ENCODE measurements at regions not wholly inside any gene's neighbourhood (a gene's known extent, or its start where the extent isn't known, plus 50 kb on each side); places are given as distances from the start of the nearest gene placed in this dataset.

DNA sequence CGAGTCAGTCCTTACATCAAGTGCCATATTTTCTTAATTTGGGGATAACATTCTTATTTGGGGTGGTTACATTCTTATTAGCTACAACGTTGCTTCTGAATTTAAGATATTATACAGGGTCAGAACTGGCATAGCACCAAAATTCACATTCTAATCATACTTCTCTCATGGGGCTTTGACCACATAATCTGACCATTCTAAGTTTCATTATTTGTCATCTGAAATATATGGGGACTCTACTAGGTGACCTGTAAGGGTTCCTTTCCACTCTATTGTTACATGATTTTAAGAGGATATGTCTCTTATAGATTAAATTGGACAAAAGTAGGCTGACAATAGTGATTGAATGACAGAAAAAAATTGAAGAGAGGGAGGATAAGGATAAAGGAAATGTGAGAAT lies 536.5 kb downstream of the KCTD12 start:
- H3K9me3 ChIP-seq = no peaks in the 10 kb centered on the region
- ATAC-seq (ENCODE audit: low FRiP score in 2 of 2) = no peak
- no peaks in the 10 kb centered on the region for H3K36me3 ChIP-seq
- no peaks in the 10 kb centered on the region for H3K27me3 ChIP-seq
- H3K4me3 ChIP-seq = no peak overlapping the region
- WGBS, 2 donors = 65 to 77% methylated on average over 2 of the region's 2 CpGs
- TF ChIP-seq POLR2A (IDR thresholded peaks at IDR 0.05) (no peak), POLR2AphosphoS5 (IDR thresholded peaks at IDR 0.05) (no peak), CTCF (IDR thresholded peaks at IDR 0.05) (no peak), EP300 (IDR thresholded peaks at IDR 0.05) (no peak)
- no peaks in the 10 kb centered on the region for H3K4me1 ChIP-seq
- no peak for DNase-seq
- H3K27ac ChIP-seq = no peak overlapping the region

- no peaks in the 10 kb centered on the region for H3K27me3 ChIP-seq
- WGBS, 2 donors = 79 to 88% methylated on average over 2 of the region's 2 CpGs
- ATAC-seq (ENCODE audit: low FRiP score in 2 of 2) = no peak
- no peaks in the 10 kb centered on the region for H3K9me3 ChIP-seq
- H3K4me1 ChIP-seq = no peaks in the 10 kb centered on the region
- no peak overlapping the region for H3K4me3 ChIP-seq
- H3K27ac ChIP-seq = no peak overlapping the region
- TF ChIP-seq POLR2A (IDR thresholded peaks at IDR 0.05) (no peak), CTCF (IDR thresholded peaks at IDR 0.05) (no peak), POLR2AphosphoS5 (IDR thresholded peaks at IDR 0.05) (no peak), EP300 (IDR thresholded peaks at IDR 0.05) (no peak)
- no peaks in the 10 kb centered on the region for H3K36me3 ChIP-seq
- DNase-seq = no peak
Observed at GRCh38 chr13:76339649-76340048, 546.6 kb downstream of the KCTD12 start.

- no peak overlapping the region for H3K27ac ChIP-seq
- H3K4me3 ChIP-seq = no peak overlapping the region
- H3K9me3 ChIP-seq = no peaks in the 10 kb centered on the region
- DNase-seq = no peak
- H3K4me1 ChIP-seq = no peaks in the 10 kb centered on the region
- no peaks in the 10 kb centered on the region for H3K27me3 ChIP-seq
- no peak for ATAC-seq (ENCODE audit: low FRiP score in 2 of 2)
- 87 to 90% methylated on average over 2 of the region's 2 CpGs for WGBS, 2 donors
- H3K36me3 ChIP-seq = no peaks in the 10 kb centered on the region
- TF ChIP-seq CTCF (IDR thresholded peaks at IDR 0.05) (no peak), POLR2A (IDR thresholded peaks at IDR 0.05) (no peak), POLR2AphosphoS5 (IDR thresholded peaks at IDR 0.05) (no peak)
Observed at GRCh38 chr13:76338003-76338402, 548.2 kb downstream of the KCTD12 start.

GRCh38 chr13:76336889-76337844 lies 549.0 kb downstream of the KCTD12 start:
- TF ChIP-seq EP300 (IDR thresholded peaks at IDR 0.05) (no peak), POLR2A (IDR thresholded peaks at IDR 0.05) (no peak), POLR2AphosphoS5 (IDR thresholded peaks at IDR 0.05) (no peak), CTCF (IDR thresholded peaks at IDR 0.05) (no peak)
- WGBS, 2 donors = 85 to 96% methylated on average over 2 of the region's 2 CpGs
- Histone ChIP-seq H3K27ac (no peak overlapping the region), H3K27me3 (no peaks in the 10 kb centered on the region), H3K4me3 (no peak overlapping the region), H3K4me1 (no peaks in the 10 kb centered on the region), H3K9me3 (no peaks in the 10 kb centered on the region), H3K36me3 (no peaks in the 10 kb centered on the region)
- DNase-seq (no peak), ATAC-seq (ENCODE audit: low FRiP score in 2 of 2) (no peak)

- H3K27me3 ChIP-seq = no peaks in the 10 kb centered on the region
- no peak overlapping the region for H3K4me3 ChIP-seq
- ATAC-seq (ENCODE audit: low FRiP score in 2 of 2) (no peak), DNase-seq (no peak)
- H3K27ac ChIP-seq = no peak overlapping the region
- H3K4me1 ChIP-seq = peaks cover 0 to 6% (median 2%) of the 10 kb centered on the region in 4 donors
- TF ChIP-seq CTCF (IDR thresholded peaks at IDR 0.05) (no peak), EP300 (IDR thresholded peaks at IDR 0.05) (no peak), POLR2AphosphoS5 (IDR thresholded peaks at IDR 0.05) (no peak), POLR2A (IDR thresholded peaks at IDR 0.05) (no peak)
- H3K36me3 ChIP-seq = no peaks in the 10 kb centered on the region
- H3K9me3 ChIP-seq = no peaks in the 10 kb centered on the region
Observed at GRCh38 chr13:76335463-76335862, 550.7 kb downstream of the KCTD12 start.

All from upper lobe of left lung (tissue), 6 donors.